EL (cell line): ENCODE measurements at regions not wholly inside any gene's neighbourhood (a gene's known extent, or its start where the extent isn't known, plus 50 kb on each side); places are given as distances from the start of the nearest gene placed in this dataset.
"Not testable (repeated sequence)": the region's sequence is repeated elsewhere in the genome, so short reads cannot be mapped to it uniquely, and the experiment has no call there.

Experiments
- DNase-seq: peaks from one replicate; pipeline ENCODE4 v3.0.0-alpha.2; 2016

DNA sequence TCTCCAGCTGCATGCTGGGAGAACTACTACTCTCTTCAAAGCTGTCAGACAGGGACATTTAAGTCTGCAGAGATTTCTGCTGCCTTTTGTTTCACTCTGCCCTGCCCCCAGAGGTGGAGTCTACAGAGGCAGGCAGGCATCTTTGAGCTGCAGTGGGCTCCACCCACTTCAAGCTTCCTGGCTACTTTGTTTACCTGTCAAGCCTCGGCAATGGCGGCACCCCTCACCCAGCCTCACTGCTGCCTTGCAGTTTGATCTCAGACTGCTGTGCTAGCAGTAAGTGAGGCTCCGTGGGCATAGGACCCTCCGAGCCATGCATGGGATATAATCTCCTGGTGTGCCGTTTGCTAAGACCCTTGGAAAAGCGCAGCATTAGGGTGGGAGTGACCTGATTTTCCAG, 61.7 kb downstream of the DMRTA1 start:
- not testable (repeated sequence) for DNase-seq

DNA sequence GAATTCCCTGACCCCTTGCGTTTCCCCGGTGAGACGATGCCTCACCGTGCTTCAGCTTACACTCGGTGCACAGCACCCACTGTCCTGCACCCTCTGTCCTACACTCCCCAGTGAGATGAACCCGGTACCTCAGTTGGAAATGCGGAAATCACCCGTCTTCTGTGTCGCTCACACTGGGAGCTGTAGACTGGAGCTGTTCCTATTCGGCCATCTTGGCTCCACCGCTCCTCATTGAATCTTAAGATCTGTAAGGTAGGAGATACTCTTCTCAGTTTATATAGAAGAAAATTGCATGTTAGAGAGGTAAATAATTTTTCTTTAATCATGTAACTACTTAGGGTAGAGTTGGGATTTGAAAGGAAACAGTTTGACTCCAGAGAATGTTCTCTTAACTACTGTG, 62.2 kb downstream of the DMRTA1 start:
- DNase-seq = no peak

DNA sequence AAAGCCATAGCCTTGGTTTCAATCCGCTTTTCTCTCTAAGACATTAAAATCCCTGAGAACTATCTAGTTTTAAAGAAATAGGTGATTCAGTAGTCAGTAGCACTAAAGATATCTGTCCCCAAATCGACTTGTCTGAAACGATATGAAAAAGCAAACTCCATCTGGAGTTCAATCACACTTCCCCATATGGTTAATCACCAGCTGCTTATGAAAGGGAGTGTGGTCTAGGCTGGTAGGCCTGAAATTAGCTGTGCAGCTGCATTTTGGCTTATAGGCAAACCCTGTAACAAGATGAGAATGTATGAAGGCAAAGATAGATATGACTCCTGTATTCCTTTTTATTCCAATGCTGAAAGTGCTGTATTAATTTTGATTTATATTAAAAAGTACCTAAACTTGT, 65.9 kb downstream of the DMRTA1 start:
- no peak for DNase-seq

DNA sequence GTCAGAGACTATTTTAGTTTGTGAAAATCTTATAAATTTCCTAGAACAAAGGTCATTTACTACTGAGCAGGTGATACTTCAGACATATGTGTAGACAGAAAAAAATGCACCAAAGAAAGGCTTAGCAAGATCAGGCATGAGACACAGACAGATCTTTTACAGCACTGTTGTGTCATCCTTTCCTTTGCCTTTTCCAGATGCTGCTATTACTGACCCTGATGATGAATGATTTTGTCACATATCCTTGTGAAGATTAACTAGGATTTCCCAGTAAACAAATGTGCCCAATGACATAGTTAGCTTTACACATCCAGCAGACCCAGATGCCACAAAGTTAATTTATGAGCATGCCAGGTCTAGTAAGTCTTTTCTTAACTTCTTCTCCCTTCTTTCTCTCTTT, 68.2 kb downstream of the DMRTA1 start:
- no peak for DNase-seq

DNA sequence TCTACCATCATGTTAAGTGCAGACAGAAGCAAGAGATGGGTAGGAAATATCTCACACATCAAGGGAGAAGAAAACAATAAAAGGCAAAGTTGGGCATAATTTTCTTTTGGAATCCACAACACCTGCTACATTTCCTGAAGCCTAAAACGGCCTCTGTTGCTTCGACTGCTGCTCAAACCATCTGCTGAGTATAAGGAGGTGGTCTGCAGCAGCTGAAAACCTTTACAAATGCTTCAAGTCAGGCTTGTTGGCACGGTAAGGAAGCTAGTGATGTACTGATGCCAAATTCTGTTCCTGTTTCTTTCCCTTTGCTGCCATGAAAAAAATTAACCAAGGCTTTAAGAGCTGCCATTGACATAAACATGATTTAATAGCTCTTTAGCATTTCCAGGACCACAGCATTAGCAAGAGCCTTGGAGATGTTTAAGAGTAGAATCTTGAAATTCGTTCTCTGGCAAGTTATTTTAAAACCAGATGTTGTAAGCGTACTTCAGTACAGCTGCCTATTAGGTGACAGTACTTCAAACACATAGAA, 75.6 kb downstream of the DMRTA1 start:
- no peak for DNase-seq

DNA sequence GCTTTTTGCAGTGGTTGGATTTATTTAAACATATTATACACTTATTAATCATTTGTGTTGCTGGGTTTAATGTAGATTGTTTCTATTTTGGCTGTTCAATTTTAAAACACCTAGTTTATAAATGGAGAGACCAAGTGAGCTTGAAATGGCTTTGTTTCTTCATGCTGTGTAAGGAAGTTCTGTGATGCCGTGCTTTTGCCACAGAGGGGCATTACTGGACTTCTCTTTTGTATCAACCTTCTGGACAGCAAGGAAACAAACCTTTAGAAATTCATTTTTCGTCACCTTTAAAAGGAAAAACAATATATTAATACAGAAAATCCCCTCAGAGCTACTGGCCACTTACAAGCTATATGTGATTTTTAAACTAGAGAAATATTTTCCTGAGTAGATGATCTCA, 81.9 kb downstream of the DMRTA1 start:
- peak; percentile 15 for DNase-seq

DNA sequence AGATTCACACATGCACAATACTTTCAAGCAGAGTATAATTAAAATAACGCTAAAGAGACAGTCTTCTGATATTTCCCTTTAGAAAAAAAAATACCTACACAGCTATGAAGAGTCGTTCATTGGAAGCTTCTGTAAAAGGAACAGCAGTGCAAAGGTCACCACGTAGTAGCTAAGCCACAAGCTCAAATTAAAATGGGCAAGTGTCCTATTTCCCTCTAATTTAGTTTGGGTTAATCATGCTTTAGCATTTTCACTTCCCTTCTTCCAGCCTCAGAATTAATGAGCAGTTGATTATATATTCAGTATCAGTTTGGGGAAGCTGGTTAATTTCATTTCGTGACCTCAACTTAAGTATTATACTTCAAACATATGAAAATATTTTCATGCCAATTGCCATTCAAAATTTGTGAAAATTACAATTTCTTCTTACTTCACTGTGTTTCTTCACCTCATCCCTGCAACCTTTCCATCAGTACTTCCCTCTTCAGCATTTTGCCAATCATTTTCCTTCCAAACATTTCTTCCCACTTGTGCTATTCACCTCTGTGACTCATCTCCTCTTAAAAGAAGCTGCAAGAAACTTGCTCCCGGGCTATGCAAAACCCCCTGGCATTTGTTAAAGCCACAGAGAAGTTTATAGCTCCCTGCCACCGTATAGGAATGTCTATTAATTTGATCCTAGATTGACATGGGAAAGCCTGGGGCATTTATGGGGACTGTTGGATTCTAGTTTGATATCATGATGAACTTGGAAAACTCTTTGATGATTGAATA, 83.0 kb downstream of the DMRTA1 start:
- DNase-seq = peak; percentile 23

- no peak for DNase-seq
Observed at GRCh38 chr9:22535780-22536179, 89.2 kb downstream of the DMRTA1 start.

- DNase-seq = no peak
Observed at GRCh38 chr9:22537721-22538120, 91.1 kb downstream of the DMRTA1 start.

DNA sequence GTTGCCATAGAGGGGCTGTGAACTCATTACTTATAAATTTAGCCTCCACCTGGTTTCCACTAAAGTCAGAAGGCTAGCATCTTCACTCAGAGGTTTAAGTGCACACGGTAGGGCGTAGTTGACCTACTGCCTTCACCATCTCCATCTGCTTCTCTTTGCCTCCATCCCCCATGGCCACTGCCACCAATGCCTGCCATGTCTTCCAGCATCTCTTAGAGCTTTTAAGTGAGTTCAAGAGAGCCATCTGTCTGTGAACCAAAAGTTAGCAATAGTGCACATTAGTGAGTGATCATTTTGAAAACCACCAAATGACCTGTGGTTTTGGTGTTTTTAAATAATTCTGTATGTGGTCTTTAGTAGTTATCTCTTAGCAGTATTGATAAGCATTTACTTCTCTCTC, 102.0 kb downstream of the DMRTA1 start:
- DNase-seq = no peak

GRCh38 chr9:22574740-22575139, 128.1 kb downstream of the DMRTA1 start:
- no peak for DNase-seq

- DNase-seq = no peak
Observed at GRCh38 chr9:22580788-22581187, 134.2 kb downstream of the DMRTA1 start.

DNA sequence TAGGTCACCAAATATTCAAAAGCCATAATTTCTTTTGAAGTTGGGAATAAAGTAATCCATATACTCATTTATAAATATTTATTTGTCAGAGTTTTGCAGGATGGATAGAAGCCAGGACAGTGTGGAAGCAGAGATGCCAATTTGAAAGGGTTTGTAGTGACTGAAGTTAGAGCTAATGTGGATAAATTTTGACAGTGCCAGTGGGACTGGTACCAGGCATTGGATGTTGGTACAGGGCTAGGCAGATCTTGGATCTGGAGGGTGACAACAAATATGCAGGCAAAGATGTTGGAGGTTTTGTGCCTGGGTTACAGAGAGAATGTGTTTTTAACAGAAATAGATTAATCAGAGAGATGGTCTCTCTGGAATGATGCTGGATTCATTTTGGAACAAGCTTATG, 135.6 kb downstream of the DMRTA1 start:
- DNase-seq = no peak

GRCh38 chr9:22588918-22589317, 142.3 kb downstream of the DMRTA1 start:
- no peak for DNase-seq

- no peak for DNase-seq
Observed at GRCh38 chr9:22590336-22591033, 143.9 kb downstream of the DMRTA1 start.

- no peak for DNase-seq
Observed at GRCh38 chr9:22595805-22596204, 149.2 kb downstream of the DMRTA1 start.

DNA sequence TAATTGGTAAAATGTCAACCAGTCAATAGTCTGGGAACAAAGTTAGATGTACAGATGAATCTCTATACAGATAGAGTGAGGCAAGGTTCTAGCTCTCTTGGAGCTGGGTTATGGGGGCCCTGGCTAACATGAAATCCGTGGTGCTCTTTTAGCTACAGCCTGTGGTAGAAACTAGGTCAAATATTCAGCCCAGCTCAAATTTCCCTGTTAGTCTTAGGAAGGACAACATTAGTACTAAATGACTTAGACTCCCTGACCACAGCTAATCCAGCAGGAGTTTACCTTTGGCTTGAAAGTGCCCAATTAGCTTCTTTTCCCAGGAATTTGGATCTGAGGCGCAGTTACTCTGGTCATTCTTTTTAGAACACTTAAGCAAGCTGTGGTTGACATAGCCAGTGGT, 170.5 kb downstream of the DMRTA1 start:
- no peak for DNase-seq

DNA sequence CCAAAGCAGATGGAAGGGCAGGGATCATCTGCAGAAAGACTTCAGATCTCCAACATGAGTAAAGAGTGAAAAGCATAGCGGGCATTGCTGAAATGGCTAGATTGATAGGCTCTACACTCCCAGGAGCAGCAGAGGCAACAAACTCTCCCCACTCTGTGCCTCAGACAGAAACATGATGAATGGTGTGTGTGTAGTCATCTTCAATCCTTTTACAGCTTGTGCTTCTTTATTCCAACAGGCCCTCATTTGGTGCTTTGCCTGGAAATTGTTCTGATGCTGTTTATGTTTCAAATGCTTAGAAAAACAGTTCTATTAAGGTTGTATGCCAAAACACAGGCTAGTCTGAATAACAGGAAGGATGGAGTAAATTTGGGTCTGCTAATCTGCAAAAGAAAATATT, 176.2 kb downstream of the DMRTA1 start:
- DNase-seq = no peak

DNA sequence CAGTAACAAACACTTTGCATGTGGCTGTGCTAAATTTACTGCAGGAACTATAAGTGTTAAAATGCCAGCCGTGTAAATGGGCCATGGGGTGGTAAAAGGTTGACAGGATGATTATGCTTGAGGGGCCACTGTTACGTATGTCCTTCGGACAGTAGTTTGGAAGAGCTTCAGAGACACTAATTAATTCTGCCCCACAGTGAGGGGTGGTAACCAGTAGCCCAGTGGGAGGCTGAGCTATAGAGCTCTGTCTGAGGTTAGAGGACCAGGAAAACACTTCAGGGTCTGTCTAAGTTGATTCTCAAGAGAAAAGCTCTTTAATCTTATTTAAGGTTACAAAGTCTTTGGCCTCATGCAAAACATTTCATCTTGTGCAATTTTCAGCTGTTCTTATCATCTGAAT, 176.6 kb downstream of the DMRTA1 start:
- no peak for DNase-seq

GRCh38 chr9:22625540-22625939, 178.9 kb downstream of the DMRTA1 start:
- no peak for DNase-seq

GRCh38 chr9:22643541-22643940, 196.9 kb downstream of the DMRTA1 start:
- DNase-seq = no peak

DNA sequence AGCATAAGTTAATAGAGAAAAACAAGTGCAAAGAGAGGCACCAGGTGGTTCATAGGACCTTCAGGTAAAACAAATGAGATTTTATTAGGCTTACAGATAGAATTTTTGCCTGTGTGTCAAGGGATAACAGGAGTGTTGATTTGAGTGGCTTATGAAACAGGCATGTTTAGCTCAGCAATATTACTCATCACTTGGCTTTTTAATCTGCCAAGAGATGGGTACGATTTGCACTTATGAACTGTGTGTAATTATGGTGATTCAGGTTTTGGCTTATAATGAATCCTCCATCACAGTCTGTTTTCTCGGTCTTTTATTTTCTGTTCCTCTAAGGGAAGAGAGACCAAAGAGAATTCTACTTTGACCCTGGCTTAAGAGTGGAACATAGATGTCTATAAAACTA, 199.3 kb downstream of the DMRTA1 start:
- DNase-seq = peak; percentile 5

DNA sequence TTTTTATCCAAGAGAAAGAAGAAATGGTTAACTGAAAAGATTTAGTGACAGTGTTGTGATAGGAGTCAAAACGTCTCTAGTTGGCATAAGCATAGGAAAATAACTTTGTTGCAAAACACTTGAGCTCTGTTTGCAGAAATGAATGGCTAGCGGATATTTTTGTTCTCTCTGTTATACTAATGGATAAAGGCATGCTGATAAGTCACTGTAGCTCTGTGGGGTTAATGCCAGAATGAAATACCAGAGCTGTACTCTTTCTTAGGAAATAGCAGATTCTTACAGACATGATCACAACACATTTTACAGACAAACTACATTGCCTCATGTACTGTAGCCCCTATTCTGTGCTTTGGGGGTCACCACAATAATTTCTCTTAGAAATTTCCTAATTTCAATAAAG, 202.8 kb downstream of the DMRTA1 start:
- DNase-seq = no peak

DNA sequence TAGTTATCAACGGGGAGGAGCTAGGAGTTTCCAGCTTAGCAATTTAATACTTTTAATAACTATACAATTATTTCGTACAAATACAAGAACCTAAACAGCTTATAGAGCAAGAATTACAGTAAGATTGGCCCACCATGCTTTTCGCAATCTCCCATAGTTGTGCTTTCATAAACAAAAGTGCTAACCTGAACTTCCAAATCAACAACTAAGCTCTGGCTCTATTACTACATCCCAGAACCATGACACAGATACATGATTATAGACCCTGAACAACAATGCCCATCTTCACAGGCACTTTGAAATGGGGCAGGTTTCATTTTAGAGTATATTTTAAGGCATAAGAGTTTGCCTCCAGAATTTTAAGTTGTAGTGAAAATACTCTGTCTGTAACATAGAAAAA, 203.5 kb downstream of the DMRTA1 start:
- DNase-seq = no peak

DNA sequence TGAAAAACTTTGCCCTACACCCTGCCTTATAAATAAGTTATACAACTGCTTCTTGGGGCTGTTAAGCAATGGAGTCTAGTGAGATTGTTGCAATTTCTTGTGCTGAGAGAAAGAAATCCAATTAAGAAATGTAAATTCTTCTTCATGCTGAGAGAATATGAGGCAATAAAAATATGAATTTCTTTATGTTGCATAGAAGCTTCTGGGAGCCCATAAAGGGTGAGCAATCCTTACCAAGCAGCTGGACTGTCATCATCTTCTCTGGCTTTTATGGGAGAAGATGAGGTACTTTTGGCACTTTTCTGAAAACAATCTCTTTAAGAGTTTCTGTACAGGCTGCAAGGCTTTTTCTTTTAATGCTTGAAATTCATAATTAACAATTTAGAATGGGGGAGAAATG, 204.3 kb downstream of the DMRTA1 start:
- DNase-seq = no peak
